IPS DF 4.7 (cell line): ENCODE measurements at regions not wholly inside any gene's neighbourhood (a gene's known extent, or its start where the extent isn't known, plus 50 kb on each side); places are given as distances from the start of the nearest gene placed in this dataset.
"Not testable (repeated sequence)": the region's sequence is repeated elsewhere in the genome, so short reads cannot be mapped to it uniquely, and the experiment has no call there.

Experiments
- DNase-seq: peaks from one replicate; pipeline ENCODE4 v3.0.0-alpha.2; 2013; ENCODE audit warnings: low spot score; ENCODE audit errors: extremely low read depth

DNA sequence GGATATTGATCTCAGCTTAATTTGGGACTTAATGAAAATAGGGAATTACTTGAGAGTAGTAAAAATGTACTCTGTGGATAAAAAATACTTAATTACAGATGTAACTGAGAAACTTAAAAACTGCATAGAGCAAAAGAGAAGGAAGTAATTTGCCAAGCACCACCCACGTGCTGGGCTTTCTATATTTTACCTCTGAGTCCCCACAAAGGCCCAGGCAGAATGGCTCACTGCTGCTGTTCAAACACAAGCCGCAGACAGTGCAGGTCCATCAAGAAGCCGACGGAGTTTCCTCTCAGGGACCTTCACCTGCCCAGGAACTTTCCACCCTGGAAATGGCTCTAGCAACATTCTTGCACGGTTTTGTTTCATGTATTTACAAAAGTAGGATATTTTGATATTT, 77.2 kb upstream of the TRPM1 start:
- DNase-seq: no peak

DNA sequence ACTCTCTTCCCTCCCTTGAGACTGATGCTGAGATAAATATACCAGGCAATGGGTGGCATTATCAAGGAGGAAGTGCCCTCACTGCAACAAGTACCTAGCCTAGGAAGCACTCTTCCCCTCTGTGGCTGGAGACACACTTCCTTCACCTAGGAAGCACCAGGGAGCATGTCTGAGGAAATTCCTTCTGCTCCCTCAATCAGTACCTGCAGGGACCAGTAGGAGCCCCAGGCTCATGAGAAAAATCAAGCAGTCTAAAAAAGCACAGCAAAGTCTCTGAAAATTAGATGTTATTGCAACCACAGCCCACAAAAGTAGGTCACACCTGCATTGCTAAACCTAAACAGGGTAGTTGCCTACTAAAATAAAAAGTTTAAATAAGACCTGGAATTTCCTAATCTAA, 78.2 kb upstream of the TRPM1 start:
- no peak for DNase-seq

DNA sequence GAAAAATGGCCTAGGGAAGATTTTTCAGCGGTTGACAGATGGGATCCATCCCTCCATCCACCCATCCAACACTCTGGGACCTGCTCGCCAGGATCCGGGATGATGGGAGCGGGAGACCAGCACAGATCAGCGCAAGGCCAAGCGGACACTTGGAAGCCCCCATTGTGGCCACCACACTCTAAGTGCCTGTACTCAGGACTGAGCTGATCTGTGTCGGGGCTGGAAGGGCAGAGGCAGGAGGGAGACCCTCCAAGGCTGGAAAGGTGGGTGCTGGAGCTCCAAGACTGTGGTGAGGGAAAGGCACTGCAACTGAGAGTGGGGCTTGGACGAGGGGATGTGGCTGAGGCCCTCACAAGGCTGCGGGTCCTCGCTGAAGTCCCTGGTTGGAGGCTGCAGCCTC, 91.8 kb upstream of the TRPM1 start:
- no peak for DNase-seq

DNA sequence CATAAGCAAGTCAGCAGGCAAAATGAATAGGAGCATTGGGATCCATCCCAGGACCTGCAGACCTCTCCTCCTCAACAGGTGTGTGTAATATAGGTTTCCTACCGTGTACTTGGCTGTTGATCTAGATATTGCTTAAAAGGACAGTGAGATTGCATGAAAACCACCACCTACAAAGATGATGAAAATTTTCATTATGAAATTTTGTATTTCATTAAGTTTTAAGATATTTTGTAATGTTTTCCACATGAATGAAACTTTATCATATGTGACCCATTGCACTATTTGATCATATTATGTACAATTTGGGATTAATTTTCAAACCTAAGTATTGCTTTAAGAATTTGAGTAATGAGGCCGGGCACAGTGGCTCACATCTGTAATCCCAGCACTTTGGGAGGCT, 94.3 kb upstream of the TRPM1 start:
- DNase-seq: no peak

DNA sequence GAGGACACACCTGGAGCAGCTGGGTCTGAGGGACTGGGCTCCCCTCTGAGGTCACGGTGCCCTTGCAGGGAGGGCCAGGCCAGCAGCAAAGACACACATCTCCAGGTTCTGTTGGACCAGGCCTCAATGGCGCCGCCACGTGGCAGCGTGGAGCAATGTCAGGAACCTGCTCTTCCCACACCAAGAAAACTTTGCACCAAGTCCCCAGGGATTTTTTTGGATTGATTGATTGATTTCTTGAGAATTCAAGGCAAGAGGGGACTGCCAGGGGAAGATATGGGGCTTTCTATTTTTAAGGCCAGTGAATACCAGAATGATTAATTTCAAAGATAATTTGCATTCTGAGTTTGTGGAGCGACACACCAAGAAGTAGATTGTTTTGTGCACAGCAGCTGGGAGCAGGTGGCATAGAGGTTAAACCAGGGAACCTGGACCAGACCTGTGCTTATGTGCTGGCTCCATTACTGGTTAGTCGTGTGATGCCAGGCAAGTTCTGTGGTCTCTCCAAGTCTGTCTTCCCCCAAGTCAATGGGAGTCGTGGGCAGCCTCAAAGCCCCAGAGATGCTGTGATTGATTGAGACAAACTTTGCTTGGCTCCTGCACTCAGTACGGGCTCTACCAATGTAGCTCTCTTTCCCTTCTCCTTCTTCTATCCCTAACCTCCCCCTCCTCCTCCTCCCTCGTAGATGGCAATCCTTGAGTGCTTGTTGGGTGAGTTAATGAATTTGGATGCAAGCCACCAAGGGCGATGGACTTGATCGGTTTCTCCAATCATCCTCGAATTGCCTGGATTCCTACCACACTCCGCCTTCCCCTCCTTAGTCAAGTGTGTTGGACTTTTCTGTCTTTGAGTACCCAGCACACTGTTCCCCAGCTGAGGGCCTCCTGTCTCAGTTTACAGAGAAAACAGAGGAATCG, 96.2 kb upstream of the TRPM1 start:
- no peak for DNase-seq

DNA sequence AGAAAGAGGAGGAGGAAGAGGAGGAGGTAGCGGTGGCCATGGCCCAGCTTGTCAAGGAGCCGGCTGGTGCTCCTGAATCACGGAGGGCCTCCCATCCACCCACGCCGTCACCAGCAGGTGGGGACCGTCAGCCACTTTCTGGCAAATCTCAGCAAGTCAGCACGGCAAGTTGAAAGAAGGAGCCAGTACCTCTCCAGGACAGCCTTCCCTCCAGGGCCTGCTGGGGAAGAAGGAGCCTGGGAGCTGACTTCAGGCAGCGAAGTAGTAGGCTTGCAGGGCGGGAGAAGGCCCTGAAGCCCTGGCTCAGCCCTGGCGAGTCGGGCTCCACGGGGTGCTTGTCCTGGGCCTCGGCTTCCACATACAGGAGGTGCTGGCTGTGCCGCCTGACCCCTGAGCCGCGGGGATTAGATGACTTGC, 99.2 kb upstream of the TRPM1 start:
- DNase-seq: no peak

DNA sequence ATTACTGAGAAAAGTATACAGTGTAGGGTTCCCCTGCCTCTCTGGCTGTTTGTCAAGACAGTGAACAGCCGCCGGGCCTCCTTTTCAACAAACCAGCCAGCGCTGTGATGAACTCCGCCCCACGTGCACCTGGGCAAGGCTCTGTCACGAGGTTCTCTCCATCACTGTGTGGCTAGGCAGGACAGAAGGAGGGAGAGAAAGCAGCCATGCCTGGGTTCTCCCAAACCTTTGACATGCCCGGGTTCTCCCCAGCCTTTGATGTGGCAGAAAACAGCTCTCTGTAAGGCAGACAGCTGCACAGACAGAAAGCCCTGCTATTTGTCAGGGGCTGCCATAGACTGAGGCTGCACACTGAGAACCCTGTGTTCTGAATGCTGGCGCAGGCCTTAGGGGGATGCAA, 101.4 kb upstream of the TRPM1 start:
- no peak for DNase-seq

DNA sequence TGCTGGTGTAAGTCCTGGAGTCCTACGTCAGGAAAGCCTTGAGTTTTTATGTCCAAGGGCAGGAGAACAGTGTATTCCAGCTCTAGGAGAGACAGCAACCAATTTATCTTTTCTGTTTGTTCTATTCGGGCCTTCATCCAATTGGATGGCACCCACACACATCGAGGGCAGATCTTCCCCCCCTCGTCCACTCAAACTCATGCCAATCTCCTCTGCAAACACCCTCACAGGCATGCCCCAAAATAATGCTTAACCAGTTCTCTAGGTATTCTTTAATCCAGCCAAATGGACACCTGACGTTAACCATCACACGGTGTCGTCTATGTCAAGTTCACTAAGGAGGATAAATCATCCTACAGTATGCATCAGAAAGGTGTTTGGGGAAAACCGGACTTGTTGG, 102.5 kb upstream of the TRPM1 start:
- DNase-seq: no peak

DNA sequence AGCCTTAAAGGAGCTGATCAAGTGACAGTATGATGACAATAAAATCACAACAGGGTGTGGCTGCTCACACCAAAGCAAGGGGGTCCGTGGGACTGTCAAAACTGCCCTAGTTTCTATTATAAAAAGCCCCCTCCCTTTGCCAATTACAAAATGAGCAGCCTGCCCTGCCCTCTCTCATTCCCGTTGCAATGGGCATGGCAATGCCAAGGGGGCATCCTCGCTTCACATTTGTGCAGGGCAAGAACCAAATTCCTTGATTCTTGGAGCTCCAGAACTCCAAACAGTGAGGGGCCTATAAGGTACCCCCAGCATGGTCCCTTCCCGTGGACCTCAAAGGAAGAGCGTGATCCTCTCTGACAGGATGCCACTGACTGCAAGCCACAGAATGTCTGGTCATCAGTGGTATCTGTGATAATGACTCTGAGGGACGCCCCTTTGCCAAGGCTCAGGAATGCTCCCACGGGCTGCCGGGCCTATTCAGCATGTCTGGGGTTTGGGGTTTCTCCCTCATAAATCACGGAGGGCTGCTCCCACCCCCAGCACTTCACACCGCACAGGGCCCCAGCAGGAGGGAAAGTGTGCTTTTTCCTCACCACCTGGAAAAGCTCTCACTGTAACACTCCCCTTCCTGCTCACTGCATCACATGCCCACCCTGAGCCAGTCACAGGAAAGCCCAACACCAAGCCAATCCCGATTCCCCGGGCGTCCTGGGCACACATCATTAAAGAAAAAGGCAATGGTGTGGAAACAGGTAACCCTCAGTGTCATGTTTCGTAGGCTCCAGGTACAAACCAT, 105.1 kb upstream of the TRPM1 start:
- no peak for DNase-seq

DNA sequence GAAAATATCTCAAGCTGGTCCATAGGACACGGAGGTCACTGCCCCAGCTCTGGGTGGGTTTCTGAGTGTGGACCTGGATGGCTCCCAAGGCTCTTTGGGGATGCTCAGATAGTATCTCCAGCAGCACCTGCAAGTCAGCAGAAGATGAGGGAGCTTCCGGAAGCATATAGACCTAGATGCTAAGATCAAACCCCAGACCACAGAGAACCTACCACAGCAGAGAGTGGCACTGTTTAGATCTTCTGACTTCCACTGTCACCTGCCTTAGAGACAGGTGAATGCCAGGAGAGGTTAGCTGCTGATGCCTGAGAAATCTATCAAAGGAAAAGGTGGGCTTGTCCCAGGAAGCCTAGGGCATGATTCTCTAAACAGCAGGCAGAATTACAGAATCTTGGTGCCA, 105.7 kb upstream of the TRPM1 start:
- no peak for DNase-seq

DNA sequence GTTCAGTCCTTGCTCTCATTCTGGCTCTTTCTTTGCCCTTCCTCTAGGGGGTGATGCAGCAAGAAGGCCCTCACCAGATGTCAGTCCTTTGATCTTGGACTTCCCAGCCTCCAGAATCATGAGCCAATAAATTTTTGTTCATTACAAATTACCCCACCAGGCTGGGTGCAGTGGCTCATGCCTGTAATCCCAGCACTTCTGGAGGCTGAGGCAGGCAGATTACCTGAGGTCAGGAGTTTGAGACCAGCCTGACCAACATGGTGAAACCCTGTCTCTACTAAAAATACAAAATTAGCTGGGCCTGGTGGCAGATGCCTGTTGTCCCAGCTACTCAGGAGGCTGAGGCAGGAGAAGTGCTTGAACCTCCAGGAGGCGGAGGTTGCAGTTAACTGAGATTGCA, 106.3 kb upstream of the TRPM1 start:
- not testable (repeated sequence) for DNase-seq

DNA sequence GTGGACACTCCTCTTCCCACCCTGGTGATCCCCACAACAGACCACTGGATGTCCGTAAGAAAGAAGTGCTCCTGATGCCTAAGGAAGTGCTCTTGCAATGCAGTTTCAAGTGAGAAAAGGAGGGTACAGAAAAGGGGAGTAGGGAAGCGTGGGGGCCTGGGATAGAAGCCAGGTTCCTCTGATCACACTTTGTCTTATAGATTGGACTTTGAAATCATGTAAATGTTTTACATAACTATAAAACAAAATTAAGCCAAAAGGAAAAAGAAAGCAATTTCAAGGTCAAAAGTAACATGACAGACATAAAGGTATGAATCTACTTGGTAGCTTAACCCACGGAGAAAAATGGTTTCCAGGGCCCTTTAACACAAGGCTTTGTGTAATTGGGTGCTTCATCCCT, 107.3 kb upstream of the TRPM1 start:
- DNase-seq: no peak

DNA sequence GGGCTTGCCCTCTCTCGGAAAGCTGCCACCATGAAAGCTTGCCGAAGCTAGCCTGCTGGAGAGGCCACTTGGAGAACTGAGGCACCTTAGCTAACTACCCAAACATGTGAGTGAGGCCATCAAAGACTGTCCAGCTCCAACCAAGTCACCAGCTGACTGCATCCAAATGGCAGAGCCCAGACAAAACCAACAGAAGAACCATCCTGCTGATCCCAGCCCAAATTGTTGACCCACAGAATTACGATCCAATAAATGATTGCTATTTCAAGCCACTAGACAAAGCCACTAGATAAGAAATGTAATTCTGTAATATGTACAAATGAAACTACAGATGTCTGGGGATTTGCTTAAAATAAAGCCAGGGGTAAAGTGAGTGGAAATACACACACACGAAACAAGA, 109.8 kb upstream of the TRPM1 start:
- DNase-seq: no peak

DNA sequence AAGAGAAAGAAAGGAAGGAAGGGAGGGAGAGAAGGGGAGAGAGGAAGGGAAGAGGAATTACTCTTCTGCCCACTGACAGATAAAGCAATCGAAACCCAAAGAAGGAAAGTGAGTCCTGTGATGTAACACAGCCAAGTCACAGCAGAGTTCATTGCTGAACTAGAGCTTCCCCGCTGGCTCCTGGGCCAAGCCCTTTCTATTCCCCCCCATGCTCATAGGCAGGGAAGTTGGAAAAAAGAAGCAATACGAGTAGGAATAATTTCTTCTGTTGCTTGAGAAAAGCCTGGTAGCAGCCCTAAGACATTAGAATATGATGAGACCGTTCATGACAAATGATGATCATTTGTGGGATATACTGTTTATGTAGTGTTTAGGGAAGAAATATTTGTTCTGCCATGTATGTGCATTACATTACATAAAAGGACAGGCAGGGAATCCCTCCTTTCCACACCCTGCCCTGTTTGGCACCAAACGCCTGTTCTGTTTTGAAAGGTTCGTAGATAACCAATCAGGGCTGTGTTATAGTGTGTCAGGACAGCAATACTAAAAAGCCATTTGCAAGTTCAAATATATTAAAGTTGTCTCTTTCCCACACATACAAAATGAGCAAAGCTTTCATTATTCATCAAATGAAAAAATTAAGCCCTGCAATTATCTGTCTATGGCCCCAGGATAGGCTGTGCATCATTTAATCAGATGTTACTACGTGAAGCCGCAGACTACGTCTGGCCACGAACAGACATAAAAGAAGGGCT, 111.0 kb upstream of the TRPM1 start:
- DNase-seq: no peak

DNA sequence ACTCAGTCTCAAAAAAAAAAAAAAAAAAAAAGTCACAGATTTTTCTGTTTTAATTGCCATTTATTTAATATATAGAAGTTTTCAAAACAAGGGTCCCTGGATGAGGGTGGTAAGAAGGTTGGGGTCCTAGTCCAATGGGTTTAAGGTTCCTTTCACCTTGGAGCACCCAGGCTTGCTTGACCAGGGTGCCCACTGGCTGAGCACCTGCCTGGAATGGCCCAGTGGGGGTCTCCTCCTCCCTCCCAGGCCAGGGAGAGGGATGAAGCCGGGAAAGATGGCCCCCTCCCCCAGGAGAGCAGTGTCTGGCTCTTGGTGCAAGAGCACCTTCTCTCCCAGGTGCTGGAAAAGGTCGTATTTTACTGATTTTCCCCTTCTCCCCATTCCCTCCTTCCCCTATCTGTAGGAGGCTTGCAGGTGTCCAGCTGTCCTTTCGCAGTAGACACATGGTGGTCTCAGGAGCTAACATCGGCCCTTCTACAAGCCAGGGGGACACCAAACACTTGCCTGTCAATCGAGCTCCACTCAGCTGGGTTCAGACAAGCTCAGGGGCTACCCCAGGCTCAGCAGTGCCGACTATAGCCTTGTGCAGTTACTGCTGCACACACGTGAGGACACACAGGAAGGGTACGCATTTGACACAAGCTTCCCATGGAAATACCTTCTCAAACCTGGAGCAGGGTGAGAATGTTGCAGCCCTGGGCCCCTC, 112.3 kb upstream of the KLF13 start:
- no peak for DNase-seq

DNA sequence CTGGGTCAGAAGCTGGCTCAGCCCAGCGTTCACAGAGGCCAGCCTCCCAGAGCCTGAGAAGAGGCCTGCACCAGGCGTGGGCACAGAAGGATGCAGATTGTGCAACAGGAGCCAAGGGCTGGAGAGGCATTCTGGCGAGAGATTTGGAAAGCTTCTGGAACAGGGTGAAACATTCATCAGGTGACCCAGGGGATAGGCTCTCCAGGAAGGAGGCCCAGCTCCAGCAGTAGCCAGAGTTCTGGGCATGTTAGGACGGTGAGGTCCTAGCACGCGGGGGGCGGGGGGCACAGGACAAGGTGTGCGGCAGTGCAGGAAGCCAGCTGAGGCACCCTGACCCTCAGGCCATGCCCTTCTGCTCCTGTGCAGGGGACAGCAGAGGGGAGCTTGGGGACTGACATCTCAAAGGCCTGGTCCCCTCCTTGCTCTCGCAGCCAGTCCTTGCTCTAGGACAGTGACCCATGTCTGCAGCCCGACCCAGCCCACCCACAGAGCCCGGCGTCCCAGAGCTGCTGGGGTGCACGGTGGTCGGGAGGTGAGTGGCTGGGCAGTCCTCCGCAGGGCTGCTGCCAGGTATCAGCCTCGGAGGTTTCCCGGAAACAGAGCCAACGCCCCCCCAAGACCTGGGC, 111.7 kb upstream of the KLF13 start:
- DNase-seq: no peak

DNA sequence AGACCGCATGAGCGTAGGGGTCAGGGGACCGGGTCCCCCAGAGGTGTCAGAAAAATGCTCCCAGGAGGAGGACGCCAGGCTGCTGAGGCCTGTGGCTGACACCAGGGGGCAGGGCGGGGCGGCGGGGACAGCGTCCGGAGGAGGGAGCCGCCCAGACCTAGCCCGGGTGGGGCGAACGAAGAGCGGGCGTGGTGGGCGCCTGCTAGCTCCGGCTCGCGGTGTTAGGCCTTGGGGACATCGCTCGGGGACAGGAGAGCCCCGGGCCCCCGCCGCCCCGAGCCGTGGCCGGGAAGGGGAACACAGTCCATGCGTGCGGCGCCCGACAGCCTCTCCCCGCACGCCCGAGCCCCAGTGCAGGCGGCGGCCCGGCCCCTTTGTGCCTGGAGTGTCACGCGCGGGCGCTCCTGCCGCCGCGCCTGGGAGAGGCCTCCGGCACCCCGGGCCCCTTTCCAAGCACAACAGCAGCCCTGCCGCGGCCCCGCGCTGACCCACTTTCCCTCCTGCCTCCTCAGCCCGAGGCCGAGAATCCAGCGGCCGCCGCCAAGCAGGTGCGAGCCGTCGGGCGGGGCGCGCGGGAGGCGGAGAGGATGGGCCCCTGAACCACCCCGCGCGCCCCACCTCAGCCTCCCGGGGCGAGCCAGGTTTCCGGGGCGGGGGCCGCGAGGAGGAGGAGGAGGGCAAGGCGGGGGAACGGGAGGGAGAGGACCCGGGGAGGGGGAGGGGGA, 111.0 kb upstream of the KLF13 start:
- DNase-seq: no peak

DNA sequence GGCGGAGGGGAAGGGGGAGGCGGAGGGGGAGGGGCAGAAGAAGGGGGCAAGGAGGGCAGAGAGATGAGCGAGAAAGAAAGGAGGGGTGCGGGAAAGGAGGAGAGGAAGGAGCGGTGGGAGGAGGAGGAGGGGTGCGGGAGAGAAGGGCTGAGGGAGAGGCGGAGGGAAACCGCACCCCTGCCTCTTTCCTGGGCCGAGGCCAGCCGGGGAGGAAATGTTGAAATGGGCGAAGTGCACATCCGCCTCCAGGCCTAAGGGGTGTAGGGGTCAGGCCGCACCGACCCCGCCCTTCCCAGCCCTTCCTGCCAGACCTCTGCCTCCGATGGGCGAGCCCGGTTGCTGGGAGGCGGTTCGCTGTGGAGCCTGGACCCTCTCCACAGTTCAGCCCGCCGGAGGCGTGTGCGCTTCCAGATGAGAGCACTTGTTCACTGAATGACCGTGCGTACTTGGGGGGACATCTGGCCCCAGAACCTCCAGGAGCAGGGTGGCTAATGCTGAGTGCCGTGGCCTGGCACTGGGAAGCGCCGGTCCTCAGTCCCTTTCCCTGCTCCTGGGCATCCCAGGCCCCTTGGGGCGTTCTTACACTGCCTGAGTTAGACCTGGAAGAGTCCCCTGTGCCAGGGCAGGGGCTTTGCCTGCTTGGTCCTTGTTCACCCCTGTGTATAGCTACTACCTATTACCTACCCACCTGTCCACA, 110.3 kb upstream of the KLF13 start:
- DNase-seq: no peak

DNA sequence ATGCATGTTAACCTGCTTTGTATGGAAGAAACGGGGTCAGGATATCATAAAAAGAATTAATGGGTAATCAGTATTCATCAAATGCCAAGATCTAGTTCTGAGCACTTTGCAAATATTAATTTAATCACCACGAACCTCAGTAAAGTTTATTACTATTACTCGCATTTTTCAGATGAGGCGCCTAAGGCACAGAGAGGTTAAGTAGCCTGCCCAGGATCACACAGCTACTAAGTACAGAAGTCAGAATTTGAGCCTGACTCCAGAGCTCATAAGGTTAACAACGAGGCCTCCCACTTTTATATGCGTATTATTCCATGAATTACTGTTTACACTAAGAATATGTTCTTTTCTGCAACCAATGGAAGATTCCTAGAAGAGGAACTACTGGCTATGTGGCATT, 109.6 kb upstream of the KLF13 start:
- DNase-seq: no peak
